CD4-positive, alpha-beta T cell (primary cell): ENCODE measurements at regions not wholly inside any gene's neighbourhood (a gene's known extent, or its start where the extent isn't known, plus 50 kb on each side); places are given as distances from the start of the nearest gene placed in this dataset.

ENCODE experiments used
- ATAC-seq: fragments of 200-7000 bp; cut with Tn5 transposase; one replicate; pipeline ENCODE4 v1.10.0; 2022; ENCODE audit warnings: mild to moderate bottlenecking; ENCODE audit not compliant: poor library complexity
- CTCF ChIA-PET: fragments of 350-600 bp; sonication (Branson Sonifier 250); formaldehyde crosslinking; loops from one replicate; lab custom pipeline; 2021; ENCODE audit warnings: antibody characterized with exemption, inconsistent platforms; lab: Charles Lee
- POLR2A ChIA-PET: fragments of 350-600 bp; sonication (Branson Sonifier 250); formaldehyde crosslinking; loops from one replicate; lab custom pipeline; 2021; ENCODE audit warnings: antibody characterized with exemption, inconsistent platforms; lab: Charles Lee
- DNase-seq, 14 experiments: peaks; one replicate each; pipeline ENCODE4 v3.0.0-alpha.2; 2013 to 2020; ENCODE audit warnings: mixed read lengths in 2 of 14
- H3K27ac ChIP-seq, 2 donors: one replicate each; pipeline versions ENCODE4 v1.5.1 to v1.7.0; 2013; ENCODE audit warnings: low read length in 2 of 2, low read depth in 1 of 2, mild to moderate bottlenecking in 1 of 2
- H3K27me3 ChIP-seq, 2 experiments: 1 replicate in 1 of 2; 2 replicates in 1 of 2; pipeline versions ENCODE4 v1.6.1 to v1.7.0; 2013; ENCODE audit warnings: low read length in 2 of 2, control low read depth in 1 of 2, mild to moderate bottlenecking in 1 of 2, moderate library complexity in 1 of 2; ENCODE audit not compliant: insufficient read depth in 2 of 2, control insufficient read depth in 1 of 2
- H3K36me3 ChIP-seq: one replicate; pipeline ENCODE4 v1.6.1; 2013; ENCODE audit warnings: low read length, control low read depth; ENCODE audit not compliant: insufficient read depth
- H3K4me1 ChIP-seq: one replicate; pipeline ENCODE4 v1.6.1; 2013; ENCODE audit warnings: low read length, control low read depth; ENCODE audit not compliant: insufficient read depth
- H3K4me3 ChIP-seq: one replicate; pipeline ENCODE4 v1.5.1; 2013; ENCODE audit warnings: mild to moderate bottlenecking, low read length, moderate library complexity
- H3K9me3 ChIP-seq, 2 experiments: 1 replicate in 1 of 2; 2 replicates in 1 of 2; pipeline versions ENCODE4 v1.6.1 to v1.7.0; 2013; ENCODE audit warnings: low read length in 2 of 2, mild to moderate bottlenecking in 2 of 2, control low read depth in 1 of 2, moderate library complexity in 1 of 2; ENCODE audit not compliant: control insufficient read depth in 1 of 2, insufficient read depth in 1 of 2
- H3K27ac Mint-ChIP-seq: one replicate; pipeline ENCODE4 v1.8.0; 2020; ENCODE audit warnings: mixed read lengths
- H3K27me3 Mint-ChIP-seq: one replicate; pipeline ENCODE4 v1.8.0; 2021; ENCODE audit warnings: mixed read lengths
- H3K36me3 Mint-ChIP-seq: one replicate; pipeline ENCODE4 v1.8.0; 2021; ENCODE audit warnings: low read depth, mixed read lengths
- H3K4me1 Mint-ChIP-seq: one replicate; pipeline ENCODE4 v1.8.0; 2021; ENCODE audit warnings: low read depth, mixed read lengths
- H3K4me3 Mint-ChIP-seq: one replicate; pipeline ENCODE4 v1.8.0; 2020; ENCODE audit warnings: mild to moderate bottlenecking, mixed read lengths
- H3K9me3 Mint-ChIP-seq: one replicate; pipeline ENCODE4 v1.8.0; 2020; ENCODE audit warnings: mixed read lengths
- CTCF ChIP-seq: fragments of 200-600 bp; IDR thresholded peaks from one replicate; pipeline ENCODE4 v1.8.0; 2022; ENCODE audit warnings: antibody characterized with exemption, mild to moderate bottlenecking
- intact Hi-C, 2 experiments: fragments of 100-400 bp; cut with DNase I in 1 of 2; cut with micrococcal nuclease in 1 of 2; formaldehyde crosslinking; loops; one replicate each; pipeline versions ENCODE4 v1.15.1 to v1.9.0; 2023 to 2025; cut with DNase I, micrococcal nuclease

GRCh38 chr4:52311464-52312125 lies 260.5 kb downstream of the SPATA18 start:
- Histone ChIP-seq H3K4me3 (no peak overlapping the region), H3K27ac (no peak overlapping the region), H3K9me3 (no peaks in the 10 kb centered on the region), H3K36me3 (no peaks in the 10 kb centered on the region), H3K27me3 (no peaks in the 10 kb centered on the region), H3K4me1 (no peaks in the 10 kb centered on the region)
- Mint-ChIP-seq H3K27ac (no peak overlapping the region), H3K4me1 (no peaks in the 10 kb centered on the region), H3K4me3 (no peak overlapping the region), H3K9me3 (peaks cover 3% of the 10 kb centered on the region), H3K36me3 (no peaks in the 10 kb centered on the region), H3K27me3 (no peaks in the 10 kb centered on the region)
- POLR2A ChIA-PET = no interaction called here
- ATAC-seq (no peak), DNase-seq (no peak)
- intact Hi-C loops = no loop called here
- no peak for TF ChIP-seq CTCF
- CTCF ChIA-PET = no interaction called here

- H3K9me3 ChIP-seq = no peaks in the 10 kb centered on the region
- no peaks in the 10 kb centered on the region for H3K27me3 ChIP-seq
- intact Hi-C loops = no loop called here
- no peak overlapping the region for H3K27ac ChIP-seq
- no peaks in the 10 kb centered on the region for H3K36me3 ChIP-seq
- no peak overlapping the region for H3K27ac Mint-ChIP-seq
- no peak for TF ChIP-seq CTCF
- no peaks in the 10 kb centered on the region for H3K27me3 Mint-ChIP-seq
- peaks cover 5% of the 10 kb centered on the region for H3K9me3 Mint-ChIP-seq
- H3K4me1 Mint-ChIP-seq = no peaks in the 10 kb centered on the region
- POLR2A ChIA-PET = no interaction called here
- H3K36me3 Mint-ChIP-seq = no peaks in the 10 kb centered on the region
- no peak overlapping the region for H3K4me3 Mint-ChIP-seq
- H3K4me1 ChIP-seq = no peaks in the 10 kb centered on the region
- H3K4me3 ChIP-seq = no peak overlapping the region
- no peak for DNase-seq
- ATAC-seq = no peak
- CTCF ChIA-PET = no interaction called here
Observed at GRCh38 chr4:52312722-52313121, 261.6 kb downstream of the SPATA18 start.

GRCh38 chr4:52317361-52317879 lies 266.3 kb downstream of the SPATA18 start:
- Histone ChIP-seq H3K4me3 (no peak overlapping the region), H3K36me3 (no peaks in the 10 kb centered on the region), H3K27me3 (no peaks in the 10 kb centered on the region), H3K9me3 (no peaks in the 10 kb centered on the region), H3K27ac (no peak overlapping the region), H3K4me1 (no peaks in the 10 kb centered on the region)
- ChIA-PET POLR2A (no interaction called here), CTCF (no interaction called here)
- DNase-seq = no peak
- ATAC-seq = no peak
- no peaks in the 10 kb centered on the region for H3K4me1 Mint-ChIP-seq
- no peak for TF ChIP-seq CTCF
- intact Hi-C loops = no loop called here
- no peak overlapping the region for H3K4me3 Mint-ChIP-seq
- H3K9me3 Mint-ChIP-seq = peaks cover 6% of the 10 kb centered on the region
- H3K36me3 Mint-ChIP-seq = no peaks in the 10 kb centered on the region
- H3K27ac Mint-ChIP-seq = no peak overlapping the region
- H3K27me3 Mint-ChIP-seq = no peaks in the 10 kb centered on the region
